K562 (cell line): ENCODE measurements at regions not wholly inside any gene's neighbourhood (a gene's known extent, or its start where the extent isn't known, plus 50 kb on each side); places are given as distances from the start of the nearest gene placed in this dataset.

Experiments used
- C11orf30 ChIP-seq: fragments of 450-650 bp; IDR thresholded peaks from 2 replicates; pipeline ENCODE4 v1.6.1; 2016; ENCODE audit warnings: low read depth, mild to moderate bottlenecking
- CEBPG ChIP-seq, 3 experiments: fragments of 200-800 bp in 1 of 3; sonication (Bioruptor generic) in 1 of 3; sonication (generic) in 1 of 3; formaldehyde crosslinking in 1 of 3; IDR thresholded peaks in 2 of 3; conservative IDR thresholded peaks in 1 of 3; 2 replicates each; pipeline versions ENCODE4 v1.6.1 to v1.8.0; 2016 to 2022; ENCODE audit warnings: missing compliant biosample characterization in 2 of 3, missing genetic modification characterization in 2 of 3, mild to moderate bottlenecking in 1 of 3, missing genetic modification reagents in 1 of 3
- CTBP1 ChIP-seq: fragments of 450-650 bp; IDR thresholded peaks from 2 replicates; pipeline ENCODE4 v1.6.1; 2016; ENCODE audit warnings: borderline replicate concordance
- ESRRA ChIP-seq: fragments of 450-650 bp; IDR thresholded peaks from 2 replicates; pipeline ENCODE4 v1.6.1; 2014; ENCODE audit warnings: low read depth, mild to moderate bottlenecking, moderate library complexity, borderline replicate concordance
- FOXA3 ChIP-seq, 2 experiments: fragments of 450-650 bp in 1 of 2; sonication (generic) in 1 of 2; formaldehyde crosslinking; IDR thresholded peaks in 1 of 2; conservative IDR thresholded peaks in 1 of 2; 2 replicates each; pipeline versions ENCODE4 v1.4.0 to v1.8.0; 2020 to 2022; ENCODE audit warnings: mild to moderate bottlenecking in 2 of 2, missing genetic modification reagents in 1 of 2
- HMGN3 ChIP-seq: IDR thresholded peaks from 2 replicates; pipeline ENCODE4 v1.6.1; 2011; ENCODE audit warnings: borderline replicate concordance, low read depth, mild to moderate bottlenecking, mixed read lengths, low read length; ENCODE audit not compliant: insufficient read length; ENCODE audit errors: extremely low read depth
- JUND ChIP-seq, 2 experiments: IDR thresholded peaks; 2 replicates in 1 of 2; 3 replicates in 1 of 2; pipeline ENCODE4 v1.6.1; 2011; ENCODE audit warnings: borderline replicate concordance in 2 of 2, low read depth in 2 of 2, low read length in 2 of 2, improper control_type of control experiment in 1 of 2, missing biosample characterization in 1 of 2, missing genetic modification characterization in 1 of 2, missing genetic modification reagents in 1 of 2
- NFYB ChIP-seq: IDR thresholded peaks from 2 replicates; pipeline ENCODE4 v1.6.1; 2011; ENCODE audit warnings: mild to moderate bottlenecking, moderate library complexity; ENCODE audit not compliant: insufficient read length; ENCODE audit errors: extremely low read depth
- NR2C2 ChIP-seq, 2 experiments: fragments of 200-800 bp in 1 of 2; sonication (Bioruptor generic) in 1 of 2; sonication (generic) in 1 of 2; formaldehyde crosslinking in 1 of 2; IDR thresholded peaks; 2 replicates each; pipeline versions ENCODE4 v1.6.1 to v1.8.0; 2016 to 2022; ENCODE audit warnings: mild to moderate bottlenecking in 1 of 2, missing compliant biosample characterization in 1 of 2, missing genetic modification characterization in 1 of 2, missing genetic modification reagents in 1 of 2
- XRCC3 ChIP-seq: fragments of 450-650 bp; IDR thresholded peaks from 2 replicates; pipeline ENCODE4 v1.6.1; 2017; ENCODE audit warnings: mild to moderate bottlenecking, moderate library complexity
- ZNF445 ChIP-seq: fragments of 250-450 bp; sonication (Bioruptor Pico); IDR thresholded peaks from 2 replicates; pipeline ENCODE4 v1.4.0; 2020; ENCODE audit warnings: low read depth, mild to moderate bottlenecking, moderate library complexity
- TF ChIP-seq, protein P1 (sequence below): fragments of 450-650 bp; IDR thresholded peaks from 2 replicates; pipeline ENCODE4 v1.6.1; 2016
- TF ChIP-seq, protein P2 (sequence below), 2 experiments: IDR thresholded peaks in 1 of 2; conservative IDR thresholded peaks in 1 of 2; 2 replicates each; pipeline ENCODE4 v1.6.1; 2016; ENCODE audit warnings: low read depth in 2 of 2, mild to moderate bottlenecking in 1 of 2, missing compliant biosample characterization in 1 of 2, missing genetic modification characterization in 1 of 2, moderate library complexity in 1 of 2

DNA sequence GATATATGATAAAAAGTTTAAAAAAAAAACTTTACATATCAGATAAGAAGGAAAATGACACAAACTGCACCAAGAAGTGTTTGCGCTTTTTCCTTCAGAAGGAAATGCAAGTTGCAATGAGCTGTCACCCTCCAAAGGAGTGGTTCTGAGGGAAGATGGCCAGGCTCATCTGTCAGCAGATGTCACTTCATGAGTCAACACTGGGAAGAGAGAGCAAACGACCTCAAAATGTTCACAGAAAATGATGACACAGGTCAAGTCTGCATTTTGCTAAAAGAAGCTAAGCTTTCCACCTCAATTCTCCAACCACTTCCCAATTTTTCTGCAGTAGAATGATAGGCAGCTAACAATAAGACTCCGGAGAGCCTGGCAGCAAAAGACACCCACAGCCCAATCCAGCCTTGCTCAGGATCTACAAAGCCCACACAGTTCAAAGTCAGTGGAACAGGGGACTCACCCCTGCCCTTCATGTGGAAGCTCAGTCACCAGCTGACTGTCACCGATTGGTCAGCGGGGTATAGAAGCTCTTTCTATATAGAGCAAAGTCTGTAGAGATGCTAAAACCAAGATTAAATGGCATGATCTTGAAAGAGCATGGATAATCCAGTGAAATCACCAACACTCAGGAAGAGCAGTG lies 155.1 kb upstream of the NEBL start (continued):
- TF ChIP-seq JUND (IDR thresholded peaks at IDR 0.05; ENCODE audit: borderline replicate concordance, low read depth, low read length) (peak; percentile 69), JUND (tag; IDR thresholded peaks at IDR 0.05; ENCODE audit: borderline replicate concordance, low read depth, low read length) (peak; percentile 81; the same call in 2 of the 3 replicates), NR2C2 (CRISPR knock-in tag; IDR thresholded peaks at IDR 0.05) (no peak), NR2C2 (tag; IDR thresholded peaks at IDR 0.05) (peak; percentile 82; the same call in 1 of the 2 replicates), C11orf30 (peak; percentile 44; the same call in 1 of the 2 replicates), CEBPG (CRISPR knock-in tag; IDR thresholded peaks at IDR 0.05) (peak; percentile 73), CEBPG (tag; conservative IDR thresholded peaks at IDR 0.05 in 1 of 2, IDR thresholded peaks at IDR 0.05 in 1 of 2) (peak; percentile 41 to 83; a peak in 3 of 4 replicates), CTBP1 (peak; percentile 68), ESRRA (no peak), ZNF445 (CRISPR knock-in tag) (no peak), NFYB (no peak), HMGN3 (no peak), FOXA3 (CRISPR knock-in tag; conservative IDR thresholded peaks at IDR 0.05 in 1 of 2, IDR thresholded peaks at IDR 0.05 in 1 of 2) (no peak), XRCC3 (no peak)
- TF ChIP-seq, protein P1, sequence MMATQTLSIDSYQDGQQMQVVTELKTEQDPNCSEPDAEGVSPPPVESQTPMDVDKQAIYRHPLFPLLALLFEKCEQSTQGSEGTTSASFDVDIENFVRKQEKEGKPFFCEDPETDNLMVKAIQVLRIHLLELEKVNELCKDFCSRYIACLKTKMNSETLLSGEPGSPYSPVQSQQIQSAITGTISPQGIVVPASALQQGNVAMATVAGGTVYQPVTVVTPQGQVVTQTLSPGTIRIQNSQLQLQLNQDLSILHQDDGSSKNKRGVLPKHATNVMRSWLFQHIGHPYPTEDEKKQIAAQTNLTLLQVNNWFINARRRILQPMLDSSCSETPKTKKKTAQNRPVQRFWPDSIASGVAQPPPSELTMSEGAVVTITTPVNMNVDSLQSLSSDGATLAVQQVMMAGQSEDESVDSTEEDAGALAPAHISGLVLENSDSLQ: peak; percentile 85
- TF ChIP-seq, protein P2, sequence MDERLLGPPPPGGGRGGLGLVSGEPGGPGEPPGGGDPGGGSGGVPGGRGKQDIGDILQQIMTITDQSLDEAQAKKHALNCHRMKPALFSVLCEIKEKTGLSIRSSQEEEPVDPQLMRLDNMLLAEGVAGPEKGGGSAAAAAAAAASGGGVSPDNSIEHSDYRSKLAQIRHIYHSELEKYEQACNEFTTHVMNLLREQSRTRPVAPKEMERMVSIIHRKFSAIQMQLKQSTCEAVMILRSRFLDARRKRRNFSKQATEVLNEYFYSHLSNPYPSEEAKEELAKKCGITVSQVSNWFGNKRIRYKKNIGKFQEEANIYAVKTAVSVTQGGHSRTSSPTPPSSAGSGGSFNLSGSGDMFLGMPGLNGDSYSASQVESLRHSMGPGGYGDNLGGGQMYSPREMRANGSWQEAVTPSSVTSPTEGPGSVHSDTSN (CRISPR knock-in tag; IDR thresholded peaks at IDR 0.05; ENCODE audit: low read depth): no peak; the same call in 1 of the 2 replicates
- TF ChIP-seq, protein P2 (tag; conservative IDR thresholded peaks at IDR 0.05; ENCODE audit: low read depth): peak; percentile 91
